ENCODE measurements at regions not wholly inside any gene's neighbourhood (a gene's known extent, or its start where the extent isn't known, plus 50 kb on each side); places are given as distances from the start of the nearest gene placed in this dataset.

- TF ChIP-seq CTCF (IDR thresholded peaks at IDR 0.05) (no peak), POLR2A (IDR thresholded peaks at IDR 0.05) (no peak)
- 71 to 74% methylated on average over 18 of the region's 18 CpGs for WGBS, 2 donors
- DNase-seq (ENCODE audit: low spot score in 2 of 2) = peak; percentile 47 to 86
- H3K4me3 ChIP-seq (ENCODE audit: low read depth, poor library complexity, severe bottlenecking) = no peak overlapping the region
- intact Hi-C loops (cut with DNase I; ENCODE audit: low total_unique reads) = no loop called here
These were observed 219.2 kb downstream of the FOXD2 start for GRCh38 chr1:47656719-47657685.

GRCh38 chr1:47658161-47658920 lies 220.5 kb downstream of the FOXD2 start:
- whole genome bisulfite sequencing, 2 donors = 82 to 88% methylated on average over 9 of the region's 9 CpGs
- TF ChIP-seq POLR2A (IDR thresholded peaks at IDR 0.05) (no peak), CTCF (IDR thresholded peaks at IDR 0.05) (no peak)
- peak in 1 of 2 donors; percentile 46 for DNase-seq (ENCODE audit: low spot score in 2 of 2)
- intact Hi-C loops (cut with DNase I; ENCODE audit: low total_unique reads) = no loop called here
- H3K4me3 ChIP-seq (ENCODE audit: low read depth, poor library complexity, severe bottlenecking) = no peak overlapping the region

GRCh38 chr1:47659146-47659545 lies 221.3 kb downstream of the FOXD2 start:
- DNase-seq (ENCODE audit: low spot score in 2 of 2) = peak in 1 of 2 donors; percentile 23
- intact Hi-C loops (cut with DNase I; ENCODE audit: low total_unique reads) = no loop called here
- H3K4me3 ChIP-seq (ENCODE audit: low read depth, poor library complexity, severe bottlenecking) = no peak overlapping the region
- TF ChIP-seq POLR2A (IDR thresholded peaks at IDR 0.05) (no peak), CTCF (IDR thresholded peaks at IDR 0.05) (no peak)
- 53 to 60% methylated on average over 6 of the region's 6 CpGs for WGBS, 2 donors

GRCh38 chr1:47660622-47661021 lies 222.8 kb downstream of the FOXD2 start:
- intact Hi-C loops (cut with DNase I; ENCODE audit: low total_unique reads) = no loop called here
- H3K4me3 ChIP-seq (ENCODE audit: low read depth, poor library complexity, severe bottlenecking) = no peak overlapping the region
- TF ChIP-seq CTCF (IDR thresholded peaks at IDR 0.05) (no peak), POLR2A (IDR thresholded peaks at IDR 0.05) (no peak)
- WGBS, 2 donors = 35 to 38% methylated on average over 1 of the region's 1 CpG
- DNase-seq (ENCODE audit: low spot score in 2 of 2) = no peak

GRCh38 chr1:47661040-47661439 lies 223.2 kb downstream of the FOXD2 start:
- TF ChIP-seq CTCF (IDR thresholded peaks at IDR 0.05) (no peak), POLR2A (IDR thresholded peaks at IDR 0.05) (no peak)
- WGBS, 2 donors = 83 to 84% methylated on average over 6 of the region's 6 CpGs
- no peak overlapping the region for H3K4me3 ChIP-seq (ENCODE audit: low read depth, poor library complexity, severe bottlenecking)
- intact Hi-C loops (cut with DNase I; ENCODE audit: low total_unique reads) = no loop called here
- DNase-seq (ENCODE audit: low spot score in 2 of 2) = peak in 1 of 2 donors; percentile 68

Measured in lower leg skin (tissue), 4 donors.